ENCODE measurements at regions not wholly inside any gene's neighbourhood (a gene's known extent, or its start where the extent isn't known, plus 50 kb on each side); places are given as distances from the start of the nearest gene placed in this dataset.

- no peak for DNase-seq (ENCODE audit: low read depth)
- POLR2A ChIA-PET, result no interaction called here
Observed at GRCh38 chr5:135182675-135183074, 148.6 kb upstream of the PITX1 start.

GRCh38 chr5:135181653-135182052 lies 147.6 kb upstream of the PITX1 start:
- Histone ChIP-seq H3K36me3 (ENCODE audit: control insufficient read depth, insufficient read depth, low read length) (no peaks in the 10 kb centered on the region), H3K4me3 (ENCODE audit: low read depth, low read length) (no peak overlapping the region), H3K27me3 (ENCODE audit: control insufficient read depth, insufficient read depth, low read length) (peaks cover 2% of the 10 kb centered on the region)
- ChIA-PET POLR2A (no interaction called here), CTCF (no interaction called here)
- TF ChIP-seq CTCF (IDR thresholded peaks at IDR 0.05; ENCODE audit: insufficient read depth, low read depth, low read length), result no peak
- DNase-seq (ENCODE audit: low read depth), result no peak

More at GRCh38 chr5:135182675-135183074, 148.6 kb upstream of the PITX1 start:
- Histone ChIP-seq H3K27me3 (ENCODE audit: control insufficient read depth, insufficient read depth, low read length) (no peaks in the 10 kb centered on the region; the same call in 1 of the 2 replicates), H3K4me3 (ENCODE audit: low read depth, low read length) (no peak overlapping the region), H3K36me3 (ENCODE audit: control insufficient read depth, insufficient read depth, low read length) (no peaks in the 10 kb centered on the region)
- CTCF ChIA-PET, result interaction anchor here (1.5 kb wide), 1 partner anchor 12 kb away, joined by 4 read pairs; no protein-coding TSS in a partner anchor
- TF ChIP-seq CTCF (IDR thresholded peaks at IDR 0.05; ENCODE audit: insufficient read depth, low read depth, low read length), result no peak

GRCh38 chr5:135179308-135179980 lies 145.4 kb upstream of the PITX1 start:
- ChIA-PET CTCF (interaction anchor here (0.9 to 2.0 kb wide), 2 partner anchors 12 to 132 kb away, joined by 3 to 9 read pairs; no protein-coding TSS in a partner anchor), POLR2A (interaction anchor here (0.6 kb wide), 1 partner anchor 535 kb away, joined by 15 read pairs; no protein-coding TSS in a partner anchor)
- no peak for DNase-seq (ENCODE audit: low read depth)
- Histone ChIP-seq H3K27me3 (ENCODE audit: control insufficient read depth, insufficient read depth, low read length) (peaks cover 2% of the 10 kb centered on the region), H3K36me3 (ENCODE audit: control insufficient read depth, insufficient read depth, low read length) (no peaks in the 10 kb centered on the region), H3K4me3 (ENCODE audit: low read depth, low read length) (no peak overlapping the region)
- no peak for TF ChIP-seq CTCF (IDR thresholded peaks at IDR 0.05; ENCODE audit: insufficient read depth, low read depth, low read length)

GRCh38 chr5:135178476-135179155 lies 144.6 kb upstream of the PITX1 start:
- no peak for DNase-seq (ENCODE audit: low read depth)
- no peak for TF ChIP-seq CTCF (IDR thresholded peaks at IDR 0.05; ENCODE audit: insufficient read depth, low read depth, low read length)
- CTCF ChIA-PET, result interaction anchor here (2.0 kb wide), 1 partner anchor 13 kb away, joined by 9 read pairs; no protein-coding TSS in a partner anchor

GRCh38 chr5:135177591-135177990 lies 143.6 kb upstream of the PITX1 start:
- ChIA-PET POLR2A (no interaction called here), CTCF (no interaction called here)

More at GRCh38 chr5:135178476-135179155, 144.6 kb upstream of the PITX1 start:
- H3K4me3 ChIP-seq (ENCODE audit: low read depth, low read length), result no peak overlapping the region
- no peaks in the 10 kb centered on the region for H3K36me3 ChIP-seq (ENCODE audit: control insufficient read depth, insufficient read depth, low read length)
- peaks cover 2% of the 10 kb centered on the region for H3K27me3 ChIP-seq (ENCODE audit: control insufficient read depth, insufficient read depth, low read length)
- POLR2A ChIA-PET, result no interaction called here

More at GRCh38 chr5:135177591-135177990, 143.6 kb upstream of the PITX1 start:
- no peak overlapping the region for H3K4me3 ChIP-seq (ENCODE audit: low read depth, low read length)
- H3K27me3 ChIP-seq (ENCODE audit: control insufficient read depth, insufficient read depth, low read length), result peaks cover 7% of the 10 kb centered on the region
- DNase-seq (ENCODE audit: low read depth), result no peak
- TF ChIP-seq CTCF (IDR thresholded peaks at IDR 0.05; ENCODE audit: insufficient read depth, low read depth, low read length), result no peak
- H3K36me3 ChIP-seq (ENCODE audit: control insufficient read depth, insufficient read depth, low read length), result no peaks in the 10 kb centered on the region

Measured in BJ (cell line).